ENCODE measurements at regions not wholly inside any gene's neighbourhood (a gene's known extent, or its start where the extent isn't known, plus 50 kb on each side); places are given as distances from the start of the nearest gene placed in this dataset.

DNA sequence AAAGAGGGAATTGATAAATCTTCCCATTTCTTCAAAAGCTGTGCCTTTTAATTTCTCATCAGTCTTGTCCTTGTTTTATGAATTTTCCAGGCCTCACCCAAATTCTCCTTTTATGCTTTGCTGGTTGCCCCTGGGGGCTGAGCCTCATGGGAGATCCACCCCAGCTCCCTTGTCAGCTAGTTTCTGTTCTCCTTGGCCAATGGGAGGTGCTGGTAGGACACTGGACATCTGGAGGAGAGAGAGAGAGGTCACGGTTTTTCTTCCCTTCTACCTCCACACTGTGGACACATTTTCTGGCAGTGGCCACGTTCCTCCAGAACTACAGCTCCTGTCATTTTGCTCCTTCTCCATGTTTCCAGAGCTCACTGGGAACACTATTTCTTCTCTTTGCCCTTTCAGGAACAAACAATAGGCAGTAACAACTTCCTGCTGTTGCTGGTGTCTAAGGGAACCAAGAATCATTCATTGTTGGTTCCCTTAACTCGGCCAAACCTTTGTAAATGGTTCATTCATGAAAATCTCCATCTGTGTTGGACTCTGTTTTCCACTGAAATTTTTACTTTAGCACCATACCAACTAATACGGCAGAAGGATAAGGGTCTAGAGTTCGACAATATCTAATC, 334.5 kb downstream of the GPAT3 start:
- in situ Hi-C loops (cut with MboI; ENCODE audit: low sequenced_read_pairs): no loop called here

DNA sequence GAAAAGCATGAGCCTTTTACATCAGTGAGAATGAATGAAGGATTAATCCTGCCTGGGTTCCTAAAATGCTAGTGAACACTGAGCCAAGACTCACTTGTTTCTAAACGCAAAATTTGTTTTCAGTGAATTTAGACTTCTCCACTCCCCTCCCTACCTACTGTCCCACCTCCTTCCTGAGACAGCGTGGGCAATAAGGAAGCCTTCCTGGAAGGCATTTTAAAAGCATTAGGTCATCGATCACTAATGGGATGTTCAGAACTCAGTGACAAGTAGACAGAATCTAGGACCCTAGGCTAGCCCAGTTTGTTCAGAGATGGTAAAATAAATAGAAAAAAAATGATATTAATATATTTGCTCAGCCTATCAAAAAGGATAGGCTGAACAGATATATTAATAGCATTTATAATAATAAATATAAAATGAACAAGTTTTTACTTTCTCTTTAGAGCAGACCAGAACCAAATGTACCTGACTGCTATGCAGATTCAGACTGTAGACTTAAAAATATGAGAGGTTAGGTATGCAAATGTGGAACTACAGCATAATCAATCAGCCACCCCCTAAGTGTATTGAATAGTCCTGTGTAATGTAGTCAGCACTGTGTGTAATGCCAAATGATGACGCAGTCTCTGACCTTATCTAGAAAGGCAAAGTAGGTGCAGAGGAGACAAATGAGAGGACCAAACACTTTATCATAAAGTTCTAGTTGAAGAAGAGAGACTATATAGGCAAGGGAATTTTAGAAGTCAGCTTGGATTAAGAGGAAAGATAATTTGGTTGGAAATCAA, 331.1 kb downstream of the GPAT3 start:
- in situ Hi-C loops (cut with MboI; ENCODE audit: low sequenced_read_pairs): no loop called here

DNA sequence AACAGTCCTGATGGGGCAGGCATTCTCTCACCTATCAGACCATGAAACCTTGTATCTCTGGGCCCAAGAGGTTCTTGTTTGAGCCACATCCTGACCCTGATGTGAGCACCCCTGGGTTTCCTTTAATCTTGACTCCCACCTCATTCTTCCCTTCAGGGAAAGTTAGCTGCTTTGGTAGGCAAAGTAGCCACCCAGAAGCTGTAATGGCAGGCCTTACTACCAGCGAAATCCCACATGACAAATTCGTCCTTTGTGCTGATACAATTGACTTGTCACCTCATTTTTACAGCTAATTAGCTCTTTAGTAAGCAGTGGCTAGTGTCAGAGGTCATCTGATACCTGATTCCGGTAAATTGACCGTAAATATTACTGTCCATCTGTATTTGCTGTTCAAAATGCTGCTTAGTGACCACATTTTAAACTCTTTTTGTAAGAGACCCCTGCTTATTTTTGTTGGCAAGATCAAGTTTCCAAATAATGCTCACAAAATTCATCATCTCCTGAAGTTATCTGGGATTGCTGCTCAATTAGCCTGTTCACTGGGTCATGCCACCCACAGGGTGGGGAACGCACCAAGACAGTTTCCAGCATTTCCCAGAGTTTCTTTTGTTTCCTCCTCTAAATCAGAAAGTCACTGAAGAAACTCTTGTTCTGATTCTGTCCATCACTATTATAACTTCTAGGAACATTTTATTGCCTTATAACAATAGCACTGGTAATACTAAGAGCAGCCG, 329.7 kb downstream of the GPAT3 start:
- in situ Hi-C loops (cut with MboI; ENCODE audit: low sequenced_read_pairs): no loop called here

DNA sequence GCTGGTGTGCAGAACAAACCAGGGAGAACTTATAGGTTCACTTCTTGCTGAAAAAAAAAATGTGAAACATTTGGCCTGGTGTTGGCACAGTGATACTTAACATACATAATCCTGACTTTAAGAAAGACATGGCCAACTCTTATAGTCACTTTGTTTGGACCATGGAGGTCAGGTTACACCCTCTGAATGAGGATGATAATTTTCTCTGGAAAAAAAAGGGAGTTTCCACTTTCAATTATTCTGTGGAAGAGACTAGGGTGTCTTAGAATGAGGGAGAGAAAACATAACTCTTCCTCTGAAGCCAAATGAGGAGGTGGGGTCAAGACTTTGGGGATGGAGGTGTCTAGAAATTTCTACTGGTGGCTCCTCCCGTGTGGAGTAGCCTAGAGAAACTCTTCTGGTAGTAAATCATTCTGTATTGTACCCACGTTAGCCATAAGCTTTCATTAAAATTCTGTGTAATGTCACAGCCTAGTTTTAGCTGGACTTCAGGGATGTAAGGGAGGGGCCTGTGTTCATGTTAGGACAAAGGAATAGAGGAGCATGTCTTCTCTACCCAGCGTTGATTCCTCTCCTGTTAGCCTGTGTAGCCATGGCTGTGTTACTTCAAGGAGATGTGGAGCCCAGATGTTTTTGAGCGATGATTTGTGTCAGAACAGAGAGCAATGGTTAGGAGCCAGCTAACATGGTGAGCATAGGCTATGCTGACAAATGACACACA, 328.3 kb downstream of the GPAT3 start:
- in situ Hi-C loops (cut with MboI; ENCODE audit: low sequenced_read_pairs): no loop called here

- in situ Hi-C loops (cut with MboI; ENCODE audit: low sequenced_read_pairs): no loop called here
Measured at GRCh38 chr4:83862471-83862870, 326.6 kb downstream of the GPAT3 start.

- in situ Hi-C loops (cut with MboI; ENCODE audit: low sequenced_read_pairs): no loop called here
Measured at GRCh38 chr4:83860200-83860599, 324.3 kb downstream of the GPAT3 start.

DNA sequence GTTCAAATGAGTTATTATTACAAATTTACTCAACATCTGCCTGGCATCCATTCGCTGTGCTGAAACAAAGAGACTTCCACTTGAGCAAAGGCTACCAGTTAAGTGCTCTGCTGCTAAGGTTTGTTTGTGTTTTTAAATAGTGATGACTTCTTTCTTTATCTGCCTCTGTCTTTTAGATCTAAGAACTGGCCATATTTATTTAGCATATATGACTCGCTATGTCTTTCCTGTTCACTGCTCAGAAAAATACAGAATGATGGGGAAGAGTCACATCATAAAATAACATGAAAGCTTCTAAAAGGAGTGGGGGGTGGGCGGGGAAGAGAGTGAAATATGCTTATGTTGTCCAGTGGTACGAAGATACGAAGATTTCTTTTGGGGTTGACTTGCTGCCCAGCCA, 322.2 kb downstream of the GPAT3 start:
- in situ Hi-C loops (cut with MboI; ENCODE audit: low sequenced_read_pairs): no loop called here

- in situ Hi-C loops (cut with MboI; ENCODE audit: low sequenced_read_pairs): no loop called here
Measured at GRCh38 chr4:83855044-83855443, 319.1 kb downstream of the GPAT3 start.

- in situ Hi-C loops (cut with MboI; ENCODE audit: low sequenced_read_pairs): no loop called here
Measured at GRCh38 chr4:83852085-83852451, 316.2 kb downstream of the GPAT3 start.

DNA sequence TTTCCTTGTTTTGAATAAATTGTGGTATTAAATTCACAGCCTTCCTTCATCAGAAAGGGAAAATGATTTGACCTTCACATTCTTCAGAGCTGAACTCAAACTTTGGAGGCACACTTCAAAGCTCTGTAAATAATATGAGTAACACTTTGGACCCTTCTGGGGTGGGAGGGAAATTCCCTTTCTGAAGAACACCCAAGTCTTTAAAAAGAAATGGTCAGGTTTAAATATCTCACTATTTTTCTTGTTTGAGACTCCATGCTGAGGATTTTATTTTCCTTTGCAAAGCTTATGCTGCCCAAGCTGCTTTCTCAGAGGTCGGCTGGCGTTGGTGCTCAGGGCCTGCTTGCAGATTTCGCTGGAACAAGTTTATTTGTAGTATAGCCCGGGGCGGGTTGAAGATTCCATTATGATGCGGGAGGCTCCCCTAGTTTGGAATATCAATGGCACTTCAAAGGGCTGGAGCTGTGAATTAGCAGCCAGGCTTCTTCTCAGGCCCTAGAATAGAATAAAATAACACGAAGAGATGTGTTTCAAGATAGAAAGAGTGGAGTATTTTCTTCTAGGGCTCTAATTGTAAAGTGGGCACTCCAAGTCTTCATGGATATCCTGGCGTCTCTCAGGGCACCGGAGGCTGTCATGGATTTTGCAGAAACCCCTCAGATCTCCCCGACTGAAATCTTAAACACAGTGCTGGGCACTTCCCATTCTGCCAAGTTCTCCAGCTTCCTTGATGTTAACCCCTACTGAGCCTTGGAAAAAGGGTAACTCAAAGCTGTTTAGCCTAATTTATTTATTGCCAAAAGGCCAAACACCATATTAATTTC, 315.6 kb downstream of the GPAT3 start:
- in situ Hi-C loops (cut with MboI; ENCODE audit: low sequenced_read_pairs): no loop called here

DNA sequence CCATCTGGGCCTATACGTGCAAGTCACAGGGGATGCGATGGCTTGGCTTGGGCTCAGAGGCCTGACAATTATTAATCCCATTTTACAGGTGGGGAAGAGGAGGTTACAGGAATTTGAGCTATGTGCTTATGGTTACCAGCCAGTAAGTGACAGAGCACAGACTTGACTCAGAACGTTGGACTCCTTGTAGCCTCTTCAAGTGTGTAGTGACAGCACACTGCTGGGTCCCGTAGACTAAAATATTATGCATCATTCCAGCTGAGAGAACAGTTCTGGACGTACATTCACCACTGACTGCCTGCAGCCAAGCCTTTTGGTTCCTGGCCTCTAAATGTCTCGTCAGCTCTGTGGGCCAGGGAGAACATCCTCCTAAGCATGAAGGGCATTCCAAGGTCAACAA, 314.5 kb downstream of the GPAT3 start:
- in situ Hi-C loops (cut with MboI; ENCODE audit: low sequenced_read_pairs): no loop called here

GRCh38 chr4:83846193-83846830, 310.4 kb downstream of the GPAT3 start:
- in situ Hi-C loops (cut with MboI; ENCODE audit: low sequenced_read_pairs): no loop called here

DNA sequence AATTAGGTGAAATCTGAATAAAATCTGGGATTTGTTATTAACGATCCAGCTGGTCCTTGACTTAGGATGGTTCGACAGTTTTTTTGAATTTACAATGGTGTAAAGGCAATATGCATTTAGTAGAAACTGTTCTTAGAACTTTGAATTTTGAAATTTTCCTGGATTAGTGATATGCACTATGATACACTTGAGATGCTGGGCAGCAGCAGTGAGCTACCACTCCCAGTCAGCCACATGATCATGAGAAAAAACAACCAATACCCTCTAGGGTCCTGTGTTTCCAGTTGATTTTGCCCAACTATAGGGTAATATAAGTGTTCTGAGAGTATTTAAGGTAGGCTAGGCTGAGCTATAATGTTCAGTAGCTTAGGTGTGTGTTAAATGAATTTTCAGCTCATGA, 303.7 kb downstream of the GPAT3 start:
- in situ Hi-C loops (cut with MboI; ENCODE audit: low sequenced_read_pairs): no loop called here

DNA sequence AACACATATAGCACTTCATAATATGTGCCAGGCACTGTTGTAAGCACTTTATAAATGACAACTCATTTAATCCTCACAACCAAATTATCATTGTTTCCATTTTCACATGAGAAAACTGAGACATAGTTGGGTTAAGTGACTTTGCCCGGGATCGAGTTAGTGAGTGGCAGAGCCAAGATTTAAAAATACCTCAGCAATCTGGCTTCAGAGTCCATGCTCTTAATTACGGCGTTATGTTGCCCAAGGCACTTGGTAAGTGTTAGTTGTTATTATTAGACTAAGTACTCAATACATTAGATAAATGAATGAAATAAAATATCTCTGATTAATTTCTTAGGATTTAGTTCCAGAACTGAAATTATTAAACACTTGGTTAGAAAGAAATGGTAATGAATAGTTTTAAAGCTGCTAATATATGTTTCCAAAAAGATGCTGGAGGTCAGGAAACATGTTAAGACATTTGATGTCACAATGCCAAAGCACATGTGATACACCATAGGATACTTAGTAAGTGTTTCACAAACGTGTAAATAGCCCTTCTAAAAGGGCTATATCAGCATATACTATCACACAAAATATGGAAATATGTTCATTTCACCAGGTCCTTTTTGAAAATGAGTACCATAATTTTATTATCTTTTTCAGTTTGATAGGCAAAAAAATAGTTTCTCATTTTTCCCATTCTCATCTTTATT, 301.9 kb downstream of the GPAT3 start:
- in situ Hi-C loops (cut with MboI; ENCODE audit: low sequenced_read_pairs): no loop called here

DNA sequence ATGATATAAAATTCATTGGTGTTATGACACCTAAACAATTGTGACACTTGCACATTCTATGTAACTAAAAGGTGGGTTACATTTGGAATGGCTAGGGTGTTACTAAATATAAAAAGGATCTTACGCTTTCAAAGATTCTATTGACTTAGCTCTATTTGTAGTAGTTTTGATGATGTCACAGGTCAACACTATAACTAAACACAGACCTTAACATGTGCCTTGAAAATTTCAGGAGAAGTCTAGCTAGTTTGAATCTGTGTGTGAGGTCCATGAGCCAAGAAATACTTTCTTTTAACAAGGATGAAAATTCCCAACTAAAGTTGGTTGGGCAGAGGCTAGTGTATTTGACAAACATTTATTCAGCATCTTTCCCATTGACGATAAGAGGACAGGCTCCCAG, 298.0 kb downstream of the GPAT3 start:
- in situ Hi-C loops (cut with MboI; ENCODE audit: low sequenced_read_pairs): no loop called here

DNA sequence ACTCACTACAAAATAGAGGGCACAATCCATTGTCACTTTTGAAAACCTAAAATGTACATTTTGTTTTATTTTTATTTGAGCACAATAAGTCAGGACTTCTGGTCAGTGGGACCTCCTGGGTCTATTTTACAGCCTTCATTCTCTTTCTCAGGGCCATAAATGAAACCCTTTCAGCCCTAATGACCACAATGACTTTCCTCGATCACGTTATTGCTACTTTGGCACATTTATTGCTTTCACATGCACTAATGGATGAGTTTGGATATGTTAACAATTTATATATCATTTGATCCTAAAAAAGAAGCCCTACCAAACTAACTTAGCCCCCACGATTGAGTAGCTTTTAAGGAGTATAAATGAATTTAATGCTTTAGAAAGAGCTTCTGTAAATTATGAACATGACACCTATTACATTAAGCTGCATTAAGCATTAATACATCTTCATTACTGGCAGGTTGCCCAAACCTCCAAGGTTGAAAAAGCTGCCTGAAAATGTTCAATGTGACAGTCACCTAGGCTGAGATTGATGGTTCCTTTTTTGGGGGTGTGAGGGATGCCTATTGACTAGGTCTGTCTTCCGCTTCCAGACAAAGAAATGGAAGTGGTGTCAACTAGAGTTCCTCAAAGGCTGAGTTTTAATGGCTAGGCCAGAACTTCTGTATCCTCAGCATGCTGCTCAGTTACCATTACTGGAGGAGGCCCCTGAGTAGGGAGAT, 296.4 kb downstream of the GPAT3 start:
- in situ Hi-C loops (cut with MboI; ENCODE audit: low sequenced_read_pairs): no loop called here

DNA sequence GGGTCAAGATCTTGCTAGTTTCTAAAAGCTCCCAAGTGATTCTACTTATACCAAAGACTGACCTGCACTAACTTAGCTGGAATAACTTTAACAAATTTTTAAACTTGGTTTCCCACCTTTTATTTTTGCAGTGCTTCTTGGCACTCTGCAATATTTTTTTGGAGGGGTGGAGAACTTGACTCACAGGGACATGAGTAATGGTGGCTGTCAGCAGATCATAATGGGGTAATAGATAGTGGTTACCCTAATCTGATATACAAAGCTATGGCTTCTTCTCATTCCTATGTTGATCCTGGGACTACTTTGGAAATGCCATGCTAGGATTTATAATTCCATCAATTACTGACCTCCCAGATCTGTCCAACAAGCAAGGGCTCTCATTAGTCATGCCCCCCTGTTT, 295.7 kb downstream of the GPAT3 start:
- in situ Hi-C loops (cut with MboI; ENCODE audit: low sequenced_read_pairs): no loop called here

- in situ Hi-C loops (cut with MboI; ENCODE audit: low sequenced_read_pairs): no loop called here
Measured at GRCh38 chr4:83830138-83830888, 294.4 kb downstream of the GPAT3 start.
